ENCODE measurements at regions not wholly inside any gene's neighbourhood (a gene's known extent, or its start where the extent isn't known, plus 50 kb on each side); places are given as distances from the start of the nearest gene placed in this dataset.

GRCh38 chr14:51545396-51545795 is 106.3 kb upstream of the FRMD6 start:
- Histone ChIP-seq H3K4ac (replicated peaks; ENCODE audit: insufficient read length, low read depth, low read length) (no peak overlapping the region), H3K4me2 (ENCODE audit: insufficient read depth in 1 of 2, low read depth in 2 of 2, low read length in 2 of 2) (no peak overlapping the region), H4K20me1 (replicated peaks in 1 of 2; ENCODE audit: control insufficient read depth in 1 of 2, insufficient read depth in 2 of 2, low read length in 2 of 2) (no peaks in the 10 kb centered on the region), H4K5ac (ENCODE audit: insufficient read length, low read depth, low read length) (no peak overlapping the region), H3K14ac (ENCODE audit: insufficient read length) (no peak overlapping the region), H3K4me1 (replicated peaks in 1 of 4; ENCODE audit: control insufficient read depth in 3 of 4, insufficient read depth in 4 of 4, low read length in 3 of 4) (no peaks in the 10 kb centered on the region), H3K27ac (ENCODE audit: low read depth, low read length) (no peak overlapping the region), H4K91ac (replicated peaks; ENCODE audit: insufficient read length, low read length) (no peak overlapping the region), H3K36me3 (ENCODE audit: control insufficient read depth in 2 of 4, insufficient read depth in 4 of 4, low read length in 3 of 4) (no peaks in the 10 kb centered on the region), H3K27me3 (replicated peaks in 1 of 4; ENCODE audit: control insufficient read depth in 3 of 4, extremely low read depth in 1 of 4, insufficient read depth in 3 of 4, low read length in 3 of 4) (no peaks in the 10 kb centered on the region), H3K79me2 (ENCODE audit: control insufficient read depth in 1 of 2, insufficient read depth in 2 of 2, low read length in 2 of 2) (no peaks in the 10 kb centered on the region), H3K79me1 (ENCODE audit: low read depth, low read length) (no peaks in the 10 kb centered on the region), H2AFZ (ENCODE audit: low read length) (no peak overlapping the region), H2BK120ac (replicated peaks; ENCODE audit: low read depth, low read length) (no peak overlapping the region), H2AK5ac (ENCODE audit: low read depth, low read length) (no peak overlapping the region), H3K56ac (replicated peaks; ENCODE audit: insufficient read length, low read depth, low read length) (no peak overlapping the region), H2BK15ac (ENCODE audit: low read length) (no peak overlapping the region), H2BK5ac (ENCODE audit: low read depth, low read length) (no peak overlapping the region), H4K8ac (ENCODE audit: extremely low read depth, insufficient read depth, low read length) (no peak overlapping the region), H3K18ac (ENCODE audit: extremely low read depth, low read length) (no peak overlapping the region), H3K23ac (ENCODE audit: insufficient read length) (no peak overlapping the region), H2BK12ac (ENCODE audit: low read depth, low read length) (no peak overlapping the region), H3K9ac (replicated peaks in 1 of 4; ENCODE audit: extremely low read depth in 1 of 4, low read depth in 3 of 4, low read length in 3 of 4) (no peak overlapping the region), H3K23me2 (ENCODE audit: low read depth, low read length) (no peaks in the 10 kb centered on the region), H2BK20ac (ENCODE audit: low read length) (no peak overlapping the region), H3K9me3 (ENCODE audit: insufficient read depth in 2 of 2, low read depth in 1 of 2, low read length in 1 of 2) (no peaks in the 10 kb centered on the region; a peak in 1 of 4 replicates), H3K4me3 (ENCODE audit: extremely low read depth in 1 of 4, insufficient read depth in 2 of 4, low read depth in 3 of 4, low read length in 4 of 4) (no peak overlapping the region)
- 82% methylated on average over 3 of the region's 3 CpGs; no CpG with 5 or more reads in 1 of the 2 experiments for WGBS, 2 experiments (ENCODE audit: extremely low coverage in 1 of 2, insufficient coverage in 1 of 2, insufficient read length in 1 of 2, insufficient replicate concordance in 2 of 2, low coverage in 1 of 2, low lambda C conversion rate in 2 of 2, missing lambda C conversion rate in 1 of 2)
- TF ChIP-seq SIRT6 (IDR thresholded peaks at IDR 0.05; ENCODE audit: low read length) (no peak), CREB1 (IDR thresholded peaks at IDR 0.05) (no peak), POLR2AphosphoS5 (IDR thresholded peaks at IDR 0.05; ENCODE audit: low read depth, low read length) (no peak), POLR2A (IDR thresholded peaks at IDR 0.05; ENCODE audit: control extremely low read depth in 1 of 2, low read depth in 2 of 2, low read length in 2 of 2) (no peak), ZNF274 (IDR thresholded peaks at IDR 0.05; ENCODE audit: borderline replicate concordance, extremely low read depth, low read length) (no peak), TAF1 (IDR thresholded peaks at IDR 0.05; ENCODE audit: low read depth, low read length) (no peak), GTF2F1 (IDR thresholded peaks at IDR 0.05; ENCODE audit: borderline replicate concordance, low read depth, low read length) (no peak), BACH1 (IDR thresholded peaks at IDR 0.05; ENCODE audit: low read length) (no peak), JUN (IDR thresholded peaks at IDR 0.05; ENCODE audit: low read depth, low read length) (no peak), EGR1 (IDR thresholded peaks at IDR 0.05; ENCODE audit: borderline replicate concordance, low read depth, low read length) (no peak), KDM5A (IDR thresholded peaks at IDR 0.05; ENCODE audit: low read length) (no peak)
- FAIRE-seq (no peak), DNase-seq (ENCODE audit: low read depth in 1 of 2, low spot score in 2 of 2) (no peak)
- ChIA-PET POLR2A (ENCODE audit: partially characterized antibody) (no interaction called here), CTCF (ENCODE audit: partially characterized antibody) (no interaction called here)

Measured in H1 (cell line).